ENCODE measurements at regions not wholly inside any gene's neighbourhood (a gene's known extent, or its start where the extent isn't known, plus 50 kb on each side); places are given as distances from the start of the nearest gene placed in this dataset.

GRCh38 chr16:63365649-63366304, 1329.5 kb upstream of the CDH8 start:
- DNase-seq (ENCODE audit: low spot score) = no peak

DNA sequence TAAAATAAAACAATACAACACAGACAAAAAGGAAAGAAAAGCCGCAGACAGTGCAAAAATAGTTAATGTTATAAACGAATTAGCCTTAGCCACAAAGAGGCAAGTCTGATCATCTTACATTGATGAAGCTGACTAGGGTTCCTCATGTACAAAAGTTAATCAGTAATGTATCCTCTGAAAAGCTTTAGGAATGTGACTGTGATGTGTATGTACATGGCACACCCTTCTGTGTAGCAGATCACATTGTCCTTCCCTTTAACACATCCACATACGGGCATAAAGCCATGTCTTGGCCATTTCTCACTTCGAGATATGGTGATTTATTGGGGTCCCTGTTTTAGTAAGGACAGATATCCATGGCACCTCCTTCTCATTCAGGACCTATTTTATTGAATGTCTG, 1327.5 kb upstream of the CDH8 start:
- no peak for DNase-seq (ENCODE audit: low spot score)

DNA sequence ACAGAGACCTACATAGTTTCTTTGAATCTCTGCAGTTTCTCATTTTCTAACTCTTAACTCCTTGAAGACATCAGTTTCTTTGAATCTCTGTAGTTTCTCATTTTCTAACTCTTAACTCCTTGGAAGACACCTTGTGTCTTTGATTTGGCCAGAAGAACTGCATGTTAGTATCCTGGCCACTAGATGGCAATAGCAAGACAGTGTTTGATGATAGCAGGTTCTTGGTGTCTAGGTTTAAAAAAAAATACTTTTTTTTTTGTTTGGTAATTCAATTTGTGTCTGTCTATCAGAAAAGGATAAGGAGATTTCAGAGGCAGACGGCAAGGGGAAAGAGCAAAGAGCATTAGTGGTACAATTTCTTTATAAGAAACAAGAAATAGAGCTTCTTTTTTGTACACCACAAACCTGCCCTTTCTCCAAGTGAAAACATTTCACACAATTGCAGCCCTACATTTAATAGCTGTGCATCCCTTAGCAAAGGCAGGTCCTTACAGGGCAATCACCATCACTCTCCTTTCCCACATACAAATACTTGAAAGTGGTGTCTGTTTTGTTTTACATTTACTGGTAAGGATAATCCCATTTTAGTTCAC, 1324.9 kb upstream of the CDH8 start:
- DNase-seq (ENCODE audit: low spot score) = peak; percentile 12

DNA sequence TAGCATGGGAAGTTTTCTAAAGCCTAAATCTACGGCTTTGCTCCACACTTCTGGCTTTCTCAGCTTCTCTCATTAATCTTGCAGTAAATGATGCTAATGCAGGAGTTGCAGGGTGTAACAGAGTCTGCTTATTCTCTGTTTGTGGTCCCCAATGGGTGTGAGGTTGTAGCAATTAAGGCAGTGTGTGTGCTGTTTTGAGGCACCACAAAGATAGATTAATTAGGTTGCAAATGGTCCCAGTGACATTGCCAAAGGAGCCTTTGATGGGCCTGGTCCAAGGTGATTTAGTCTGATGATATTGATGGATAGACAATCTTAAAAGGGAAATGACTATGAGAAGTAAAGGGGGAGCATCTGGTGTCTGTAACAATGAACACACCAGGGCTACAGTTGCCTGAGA, 1313.7 kb upstream of the CDH8 start:
- no peak for DNase-seq (ENCODE audit: low spot score)

- DNase-seq (ENCODE audit: low spot score) = no peak
Measured at GRCh38 chr16:63346000-63346399, 1309.8 kb upstream of the CDH8 start.

DNA sequence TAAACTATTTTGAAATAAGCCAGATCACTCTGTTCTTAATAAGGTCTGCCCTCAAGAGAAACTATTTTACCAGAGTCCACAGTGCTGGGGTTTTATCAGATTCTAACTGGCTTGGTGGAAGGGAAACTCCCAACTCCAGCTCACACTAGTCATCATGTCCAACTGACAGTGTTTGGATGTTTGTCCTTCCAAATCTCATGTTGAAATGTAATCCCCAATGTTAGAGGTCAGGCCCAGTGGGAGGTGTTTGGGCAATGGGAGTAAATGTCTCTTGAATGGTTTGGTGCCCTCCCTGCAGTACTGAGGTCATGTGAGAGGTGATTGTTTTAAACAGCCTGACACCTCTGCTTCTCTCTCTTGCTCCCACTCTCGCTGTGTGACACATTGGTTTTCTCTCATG, 1301.0 kb upstream of the CDH8 start:
- no peak for DNase-seq (ENCODE audit: low spot score)

GRCh38 chr16:63331111-63331510, 1294.9 kb upstream of the CDH8 start:
- DNase-seq (ENCODE audit: low spot score) = no peak

- no peak for DNase-seq (ENCODE audit: low spot score)
Measured at GRCh38 chr16:63326736-63327339, 1290.6 kb upstream of the CDH8 start.

GRCh38 chr16:63323722-63324705, 1287.8 kb upstream of the CDH8 start:
- DNase-seq (ENCODE audit: low spot score) = no peak

GRCh38 chr16:63323055-63323454, 1286.8 kb upstream of the CDH8 start:
- DNase-seq (ENCODE audit: low spot score) = no peak

- no peak for DNase-seq (ENCODE audit: low spot score)
Measured at GRCh38 chr16:63315229-63315628, 1279.0 kb upstream of the CDH8 start.

DNA sequence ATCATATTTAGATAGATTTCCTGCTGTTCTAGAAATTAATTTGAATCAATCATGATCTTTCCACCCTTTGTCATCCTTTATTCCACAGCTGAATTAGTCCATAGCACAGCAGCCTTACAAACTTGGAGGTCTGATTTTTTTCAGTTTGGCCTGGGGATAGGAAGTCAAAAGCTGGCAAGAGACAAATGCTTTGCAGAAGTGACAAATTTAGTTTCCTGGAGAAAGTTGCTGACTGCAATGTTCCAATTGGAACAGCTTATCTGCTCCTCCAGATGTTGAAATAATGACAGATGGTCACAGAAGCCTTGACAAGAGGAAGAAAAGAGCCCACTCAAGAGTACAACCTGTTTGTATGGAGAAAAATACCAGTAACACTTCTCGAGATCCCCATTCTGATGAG, 1276.1 kb upstream of the CDH8 start:
- no peak for DNase-seq (ENCODE audit: low spot score)

DNA sequence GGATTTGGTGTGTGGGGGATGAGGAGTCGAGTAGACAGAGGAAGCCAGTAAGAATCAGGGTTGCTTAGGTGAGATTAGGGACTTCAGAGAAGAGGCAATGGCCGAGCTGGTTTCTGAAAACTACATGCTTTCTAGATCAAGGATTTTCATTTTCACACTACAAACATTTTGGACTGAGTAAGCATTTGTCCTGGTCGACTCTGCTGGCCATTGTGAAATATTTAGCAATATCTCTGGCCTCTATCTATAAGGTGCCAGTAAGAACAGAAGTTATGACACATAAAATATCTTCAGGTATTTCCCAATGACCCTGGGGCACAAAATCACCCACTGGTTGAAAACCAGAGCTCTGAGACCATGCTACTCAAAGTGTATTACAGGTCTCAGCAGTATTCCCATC, 1275.1 kb upstream of the CDH8 start:
- no peak for DNase-seq (ENCODE audit: low spot score)

DNA sequence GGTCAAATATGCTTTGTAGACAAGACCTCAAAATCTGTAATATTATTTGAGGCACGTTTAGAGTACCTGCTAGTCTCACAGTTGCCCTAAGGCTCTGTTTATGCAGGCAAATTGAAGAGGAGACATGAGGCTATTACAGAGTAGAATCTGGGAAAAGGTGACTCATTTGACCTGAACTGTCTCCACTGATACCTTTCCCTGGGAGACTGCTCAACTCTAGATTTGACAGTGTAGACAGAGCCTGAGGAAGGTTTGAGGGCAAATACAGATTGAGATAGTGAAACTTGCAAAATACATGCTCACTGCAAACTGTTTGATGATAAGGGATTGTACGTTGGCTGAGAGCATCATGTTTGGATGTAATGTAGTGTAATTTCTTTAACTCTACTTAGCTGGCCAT, 1266.6 kb upstream of the CDH8 start:
- DNase-seq (ENCODE audit: low spot score) = no peak

DNA sequence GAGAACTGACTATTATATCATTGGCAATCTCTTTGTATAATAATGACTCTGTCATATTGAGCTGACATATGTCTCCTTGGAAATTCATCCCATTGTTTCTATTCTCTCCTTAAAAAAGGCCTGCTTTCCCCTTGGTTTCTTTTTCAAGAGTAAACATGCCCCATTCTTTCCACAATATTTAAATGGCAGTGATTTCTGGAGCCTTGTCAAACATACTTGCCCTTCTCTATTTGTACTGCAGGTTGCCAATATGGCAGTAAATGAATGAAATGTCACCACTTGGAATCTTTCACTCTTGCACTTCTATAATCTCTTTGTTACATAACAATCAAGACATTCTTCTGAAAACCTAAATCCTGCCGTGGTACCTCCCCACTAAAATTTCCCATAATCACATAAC, 1265.1 kb upstream of the CDH8 start:
- no peak for DNase-seq (ENCODE audit: low spot score)

DNA sequence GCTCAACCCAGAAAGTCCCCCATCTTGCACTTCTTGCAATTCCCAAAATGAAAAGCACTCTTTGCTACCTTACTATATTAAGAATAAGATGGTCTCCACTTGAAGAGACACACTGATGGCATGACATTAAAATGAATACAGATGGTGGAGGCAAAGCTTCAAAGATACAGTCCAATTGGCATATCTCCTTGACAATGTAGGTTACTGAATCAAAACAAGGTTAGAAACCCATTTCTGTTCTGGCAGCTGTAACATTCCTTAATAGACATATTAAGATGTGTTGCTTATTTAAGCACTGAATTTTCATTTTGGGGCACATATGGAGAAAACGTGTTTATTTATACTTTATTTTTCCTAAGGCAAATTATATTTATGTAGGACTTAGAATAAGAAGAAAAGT, 1262.8 kb upstream of the CDH8 start:
- no peak for DNase-seq (ENCODE audit: low spot score)

DNA sequence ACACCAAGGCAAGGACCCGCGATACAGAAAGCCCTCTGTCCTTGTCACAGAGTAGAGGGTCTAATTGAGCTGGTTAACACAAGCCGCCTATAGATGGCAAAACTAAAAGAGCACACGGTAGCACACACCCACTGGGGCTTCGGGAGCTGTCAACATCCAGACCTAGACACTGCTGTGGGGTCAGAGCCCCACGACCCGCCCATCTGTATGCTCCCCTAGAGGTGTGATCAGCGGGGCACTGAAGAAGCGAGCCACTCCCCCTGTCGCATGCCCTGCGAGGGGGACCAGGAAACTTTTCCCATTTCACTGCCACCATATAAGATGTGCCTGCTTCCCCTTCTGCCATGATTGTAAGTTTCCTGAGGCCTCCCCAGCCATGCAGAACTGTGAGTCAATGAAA, 1255.8 kb upstream of the CDH8 start:
- no peak for DNase-seq (ENCODE audit: low spot score)

- no peak for DNase-seq (ENCODE audit: low spot score)
Measured at GRCh38 chr16:63289834-63290460, 1253.7 kb upstream of the CDH8 start.

DNA sequence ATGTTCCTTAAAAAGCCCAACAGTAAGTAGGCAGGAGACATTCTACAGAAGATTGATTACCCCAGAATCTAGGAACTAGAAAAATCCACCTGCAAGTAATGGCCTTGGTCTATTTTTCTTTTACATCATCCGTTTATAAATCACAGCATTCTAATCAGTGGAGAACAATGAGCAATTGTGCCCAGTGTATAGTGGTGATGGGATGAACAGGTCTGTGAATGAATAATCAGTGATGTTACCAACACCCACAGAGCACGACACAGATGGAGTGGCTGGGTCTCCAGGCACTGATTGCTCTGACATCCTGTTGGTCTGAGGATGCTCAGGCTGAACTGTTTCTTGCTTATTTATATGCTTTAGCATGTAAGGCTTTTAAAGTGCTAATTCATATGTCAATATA, 1251.2 kb upstream of the CDH8 start:
- DNase-seq (ENCODE audit: low spot score) = no peak

GRCh38 chr16:63283721-63284120, 1247.5 kb upstream of the CDH8 start:
- no peak for DNase-seq (ENCODE audit: low spot score)

GRCh38 chr16:63244631-63245030, 1208.4 kb upstream of the CDH8 start:
- DNase-seq (ENCODE audit: low spot score) = no peak

DNA sequence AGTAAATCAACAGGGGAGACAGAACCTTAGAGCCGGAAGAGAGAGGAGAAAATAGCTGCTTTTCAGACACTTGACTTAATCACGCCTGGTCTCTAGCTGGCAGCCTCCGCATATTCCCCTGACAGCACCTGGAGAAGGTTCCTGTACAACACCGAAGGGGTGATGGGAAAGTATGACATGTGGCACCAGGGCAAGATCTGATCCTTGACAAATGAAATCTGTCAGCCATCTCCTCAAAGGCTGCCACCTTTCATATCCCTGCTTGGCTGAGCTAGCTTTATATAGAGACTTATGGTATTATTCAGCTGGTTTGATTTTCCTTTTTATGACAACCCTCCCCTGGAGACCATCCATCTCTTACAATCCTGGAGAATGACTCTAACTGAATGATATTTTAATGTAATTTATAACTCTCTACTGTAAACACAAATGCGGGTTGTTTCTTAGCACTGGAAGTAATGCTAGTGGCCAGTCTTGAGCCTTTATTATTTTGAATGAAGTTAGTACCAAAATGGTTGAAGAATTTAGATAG, 1205.3 kb upstream of the CDH8 start:
- no peak for DNase-seq (ENCODE audit: low spot score)

Data from germinal center (tissue), 1 donor.